BLaER1 (cell line): ENCODE measurements at regions not wholly inside any gene's neighbourhood (a gene's known extent, or its start where the extent isn't known, plus 50 kb on each side); places are given as distances from the start of the nearest gene placed in this dataset.
A peak's percentile ranks its signal among the peaks of the same experiment; 100 is the strongest.
"Not testable (repeated sequence)": the region's sequence is repeated elsewhere in the genome, so short reads cannot be mapped to it uniquely, and the experiment has no call there.

ENCODE experiments used
- H3K27ac ChIP-seq: shearing (Covaris generic); formaldehyde crosslinking; 2 replicates; pipeline ENCODE4 v1.8.1; 2022
- H3K27me3 ChIP-seq: shearing (Covaris generic); formaldehyde crosslinking; 2 replicates; pipeline ENCODE4 v1.8.1; 2022
- H3K36me3 ChIP-seq: shearing (Covaris generic); formaldehyde crosslinking; 2 replicates; pipeline ENCODE4 v1.8.1; 2022
- H3K4me1 ChIP-seq: shearing (Covaris generic); formaldehyde crosslinking; 2 replicates; pipeline ENCODE4 v1.8.1; 2022
- H3K4me2 ChIP-seq: shearing (Covaris generic); formaldehyde crosslinking; 2 replicates; pipeline ENCODE4 v1.8.1; 2022
- H3K4me3 ChIP-seq: shearing (Covaris generic); formaldehyde crosslinking; 2 replicates; pipeline ENCODE4 v1.8.1; 2022
- H3K9ac ChIP-seq: shearing (Covaris generic); formaldehyde crosslinking; 2 replicates; pipeline ENCODE4 v1.8.1; 2022
- H3K9me3 ChIP-seq: shearing (Covaris generic); formaldehyde crosslinking; 2 replicates; pipeline ENCODE4 v1.8.1; 2022
- H4K20me1 ChIP-seq: shearing (Covaris generic); formaldehyde crosslinking; 2 replicates; pipeline ENCODE4 v1.8.1; 2022
- Cebpa-rat ChIP-seq: shearing (Covaris generic); IDR thresholded peaks from 2 replicates; pipeline ENCODE4 v1.8.1; 2022

DNA sequence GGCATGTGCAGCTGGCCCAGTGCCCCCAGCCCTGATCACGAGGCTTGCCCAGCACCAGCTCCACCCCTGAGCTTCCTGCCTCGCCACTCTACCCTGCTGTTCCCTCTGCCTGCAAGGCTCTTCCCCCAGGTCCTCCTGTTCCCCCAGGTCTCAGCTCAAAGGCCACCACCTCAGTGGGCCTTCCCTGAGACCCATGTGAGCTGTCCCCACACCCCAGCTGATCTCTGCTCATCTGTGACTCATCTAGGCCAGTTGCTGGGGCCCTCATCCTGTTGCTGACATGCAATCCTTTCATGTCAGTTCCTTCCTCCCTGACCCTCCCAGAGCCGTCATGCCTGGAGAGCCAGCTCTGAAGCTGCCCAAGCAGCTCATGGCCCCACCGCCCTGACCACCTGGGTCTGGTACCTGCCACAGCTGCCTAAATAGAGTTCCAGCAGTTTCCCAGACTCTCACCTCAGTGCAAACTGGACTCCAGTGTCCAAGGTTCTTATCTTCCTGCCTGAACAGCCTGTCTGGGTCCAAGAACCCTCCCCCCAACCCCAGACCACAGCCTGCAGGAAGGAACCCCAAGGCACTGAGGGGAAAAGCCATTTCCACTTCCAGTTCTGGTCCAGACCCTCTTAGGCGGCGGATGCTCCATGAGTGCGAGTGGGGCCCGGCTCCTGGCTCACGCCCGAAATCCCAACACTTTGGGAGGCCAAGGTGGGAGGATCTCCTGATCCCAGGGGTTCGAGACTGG is 116.6 kb upstream of the IQSEC1 start:
- Histone ChIP-seq H3K27me3 (no peaks in the 10 kb centered on the region), H3K4me1 (peaks cover 79% of the 10 kb centered on the region), H3K9ac (peak overlapping the region; percentile 59; the same call in 1 of the 2 replicates), H3K4me2 (peak overlapping the region; percentile 92), H3K4me3 (peak overlapping the region; percentile 43; the same call in 1 of the 2 replicates), H3K36me3 (no peaks in the 10 kb centered on the region), H4K20me1 (no peaks in the 10 kb centered on the region), H3K9me3 (peaks cover 31% of the 10 kb centered on the region), H3K27ac (peak overlapping the region; percentile 79)
- TF ChIP-seq Cebpa-rat: no peak

DNA sequence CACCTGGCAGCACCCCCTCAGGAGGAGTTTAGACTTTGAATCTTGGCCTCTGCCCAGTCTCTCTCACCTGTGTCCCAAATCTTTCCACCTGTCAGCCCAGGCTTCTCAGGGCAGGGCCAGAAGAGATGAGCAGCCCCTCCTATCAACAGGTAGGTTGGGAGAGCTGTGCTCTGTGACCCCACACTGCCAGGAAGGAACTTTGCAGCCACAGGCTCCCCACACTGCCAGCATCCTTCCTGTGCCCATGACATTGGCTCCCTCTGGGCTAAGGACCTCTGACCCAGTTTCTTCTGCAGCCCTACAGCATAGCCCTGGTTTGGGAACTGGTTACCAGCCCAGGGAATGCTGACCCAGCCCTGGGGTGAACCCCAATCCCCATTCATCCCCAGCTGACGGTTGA is 115.7 kb upstream of the IQSEC1 start:
- Histone ChIP-seq H3K9ac (peak overlapping the region; percentile 59; the same call in 1 of the 2 replicates), H3K27me3 (no peaks in the 10 kb centered on the region), H4K20me1 (no peaks in the 10 kb centered on the region), H3K4me2 (peak overlapping the region; percentile 92), H3K9me3 (peaks cover 34% of the 10 kb centered on the region), H3K36me3 (no peaks in the 10 kb centered on the region), H3K4me1 (peaks cover 71% of the 10 kb centered on the region), H3K27ac (peak overlapping the region; percentile 79), H3K4me3 (peak overlapping the region; percentile 43; the same call in 1 of the 2 replicates)
- no peak for TF ChIP-seq Cebpa-rat

DNA sequence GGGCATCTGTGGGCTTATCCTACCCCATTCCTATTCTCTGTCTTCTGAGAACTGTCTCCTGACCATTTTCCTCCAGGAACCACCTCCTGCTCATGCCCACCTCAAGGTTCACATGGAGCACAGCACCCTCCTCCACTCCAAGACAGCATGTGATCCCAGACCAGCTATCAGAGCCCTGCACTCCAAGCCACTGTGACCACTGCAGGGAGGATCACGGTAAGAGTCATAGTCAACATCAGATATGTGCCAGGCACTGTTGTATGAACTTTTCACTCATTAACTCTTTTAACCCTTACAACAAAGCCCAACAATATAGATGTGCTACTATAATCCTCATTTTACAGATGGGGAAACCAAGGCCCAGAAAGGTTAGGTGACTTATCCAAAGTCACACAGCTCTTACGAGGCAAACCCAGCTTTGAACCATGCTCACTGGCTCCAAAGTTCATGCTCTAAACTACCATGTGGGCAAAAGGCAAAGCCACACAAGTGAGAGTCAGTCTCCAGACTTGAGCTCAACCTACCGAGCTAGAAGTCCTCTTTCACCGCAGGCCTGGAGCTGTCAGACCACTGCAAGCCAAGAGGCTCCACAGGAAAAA is 115.1 kb upstream of the IQSEC1 start:
- no peak overlapping the region; the same call in 1 of the 2 replicates for H3K9ac ChIP-seq
- TF ChIP-seq Cebpa-rat: no peak
- H3K4me3 ChIP-seq: 0 out of 2 replicates have a peak overlapping the region, but pooled peaks have one; percentile 43
- H3K4me1 ChIP-seq: peaks cover 64% of the 10 kb centered on the region
- H3K4me2 ChIP-seq: peak overlapping the region; percentile 92
- no peaks in the 10 kb centered on the region for H3K36me3 ChIP-seq
- peak overlapping the region; percentile 79 for H3K27ac ChIP-seq
- H3K9me3 ChIP-seq: peaks cover 34% of the 10 kb centered on the region
- H3K27me3 ChIP-seq: no peaks in the 10 kb centered on the region
- no peaks in the 10 kb centered on the region for H4K20me1 ChIP-seq

DNA sequence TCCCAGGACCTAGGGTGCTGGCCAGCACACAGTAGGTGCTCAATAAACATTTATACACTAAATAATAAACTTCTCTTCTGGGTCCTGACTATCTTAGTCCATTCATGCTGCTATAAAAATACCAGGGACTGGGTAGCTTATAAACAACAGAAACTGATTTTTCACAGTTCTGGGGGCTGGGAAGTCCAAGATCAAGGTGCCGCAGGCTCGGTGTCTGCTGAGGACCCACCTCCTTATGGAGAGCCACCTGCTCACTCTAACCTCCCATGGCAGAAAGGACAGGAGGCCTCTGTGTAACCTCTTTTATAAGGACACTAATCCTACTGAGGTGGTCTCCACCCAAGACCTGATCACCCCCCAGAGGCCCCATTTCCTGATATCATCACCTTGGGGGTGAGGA is 114.4 kb upstream of the IQSEC1 start:
- no peaks in the 10 kb centered on the region for H3K36me3 ChIP-seq
- H3K4me1 ChIP-seq: peaks cover 57% of the 10 kb centered on the region
- no peak overlapping the region for H3K4me3 ChIP-seq
- H3K27ac ChIP-seq: no peak overlapping the region
- no peaks in the 10 kb centered on the region for H4K20me1 ChIP-seq
- H3K4me2 ChIP-seq: no peak overlapping the region
- no peak for TF ChIP-seq Cebpa-rat
- H3K9me3 ChIP-seq: peaks cover 34% of the 10 kb centered on the region
- H3K27me3 ChIP-seq: no peaks in the 10 kb centered on the region
- H3K9ac ChIP-seq: no peak overlapping the region

DNA sequence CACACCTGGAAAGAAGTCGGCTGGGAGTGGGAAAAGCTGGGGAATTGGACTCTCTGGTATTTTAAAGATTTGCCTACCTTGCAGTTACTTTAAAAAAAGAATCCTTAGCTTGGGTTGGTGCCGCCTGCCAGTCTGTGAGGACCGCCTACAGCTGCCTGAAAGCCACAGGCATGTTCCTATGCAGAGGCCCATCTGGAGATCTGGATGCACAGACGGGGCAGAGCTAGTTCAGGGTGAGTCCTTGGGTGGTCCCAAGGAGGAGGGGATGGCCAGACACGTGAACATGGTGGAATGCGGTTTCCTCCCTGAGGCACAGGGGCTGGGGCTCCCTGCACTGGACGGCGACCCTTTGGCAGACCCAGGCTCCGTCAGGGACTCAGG is 113.2 kb upstream of the IQSEC1 start:
- no peaks in the 10 kb centered on the region for H3K27me3 ChIP-seq
- H3K36me3 ChIP-seq: no peaks in the 10 kb centered on the region
- H3K4me2 ChIP-seq: peak overlapping the region; percentile 37
- no peak overlapping the region for H3K4me3 ChIP-seq
- H3K9ac ChIP-seq: no peak overlapping the region
- no peak overlapping the region for H3K27ac ChIP-seq
- peaks cover 45% of the 10 kb centered on the region for H3K4me1 ChIP-seq
- H3K9me3 ChIP-seq: peaks cover 34% of the 10 kb centered on the region
- no peaks in the 10 kb centered on the region for H4K20me1 ChIP-seq
- TF ChIP-seq Cebpa-rat: no peak

DNA sequence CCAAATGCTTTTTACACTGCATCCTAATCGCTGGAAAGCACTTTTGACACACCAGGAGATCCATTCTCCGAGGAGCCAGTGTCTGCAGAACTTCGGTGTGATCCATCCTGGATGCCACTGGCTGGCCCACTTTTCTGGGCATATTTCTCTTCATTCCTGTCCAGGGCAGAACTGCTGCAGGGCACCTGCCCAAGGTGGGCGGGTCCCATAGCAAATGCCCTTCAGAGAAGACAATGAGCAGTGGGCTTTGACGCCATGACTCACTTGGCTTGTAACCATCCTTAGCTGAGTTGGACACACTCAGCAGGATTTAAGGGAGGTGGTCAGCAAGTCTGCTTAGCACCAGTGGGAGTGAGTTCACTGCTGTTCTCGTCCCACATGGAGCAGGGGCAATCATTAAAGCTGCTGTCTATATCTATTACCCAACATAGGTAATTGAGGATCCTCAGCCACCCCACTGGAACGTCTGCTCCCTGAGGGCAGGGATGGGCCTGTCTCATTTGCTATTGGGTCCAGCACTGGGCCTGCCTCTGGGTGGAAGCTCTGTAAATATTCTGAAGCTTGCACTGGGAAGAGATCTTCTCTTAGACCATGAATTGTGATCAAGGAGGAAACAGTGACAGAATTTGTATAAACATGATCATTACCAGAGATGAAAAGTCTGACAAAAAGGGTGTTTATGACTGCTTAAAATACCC is 112.7 kb upstream of the IQSEC1 start:
- H3K27me3 ChIP-seq: no peaks in the 10 kb centered on the region
- peaks cover 40% of the 10 kb centered on the region for H3K4me1 ChIP-seq
- H3K4me2 ChIP-seq: no peak overlapping the region
- TF ChIP-seq Cebpa-rat: no peak
- no peak overlapping the region for H3K27ac ChIP-seq
- H3K9me3 ChIP-seq: peaks cover 38% of the 10 kb centered on the region
- no peaks in the 10 kb centered on the region for H4K20me1 ChIP-seq
- H3K4me3 ChIP-seq: no peak overlapping the region
- no peaks in the 10 kb centered on the region for H3K36me3 ChIP-seq
- no peak overlapping the region for H3K9ac ChIP-seq

DNA sequence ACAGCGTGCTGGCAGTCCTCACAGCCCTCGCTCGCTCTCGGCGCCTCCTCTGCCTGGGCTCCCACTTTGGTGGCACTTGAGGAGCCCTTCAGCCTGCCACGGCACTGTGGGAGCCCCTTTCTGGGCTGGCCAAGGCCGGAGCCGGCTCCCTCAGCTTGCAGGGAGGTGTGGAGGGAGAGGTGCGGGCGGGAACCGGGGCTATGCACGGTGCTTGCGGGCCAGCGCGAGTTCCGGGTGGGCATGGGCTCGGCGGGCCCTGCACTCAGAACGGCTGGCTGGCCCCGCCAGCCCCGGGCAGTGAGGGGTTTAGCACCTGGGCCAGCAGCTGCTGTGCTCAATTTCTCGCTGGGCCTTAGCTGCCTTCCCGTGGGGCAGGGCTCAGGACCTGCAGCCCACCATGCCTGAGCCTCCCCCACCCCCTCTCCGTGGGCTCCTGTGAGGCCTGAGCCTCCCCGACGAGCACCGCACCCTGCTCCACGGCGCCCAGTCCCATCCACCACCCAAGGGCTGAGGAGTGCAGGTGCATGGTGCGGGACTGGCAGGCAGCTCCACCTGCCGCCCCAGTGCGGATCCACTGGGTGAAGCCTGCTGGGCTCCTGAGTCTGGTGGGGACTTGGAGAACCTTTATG is 106.5 kb upstream of the IQSEC1 start:
- H3K4me3 ChIP-seq: not testable (repeated sequence)

DNA sequence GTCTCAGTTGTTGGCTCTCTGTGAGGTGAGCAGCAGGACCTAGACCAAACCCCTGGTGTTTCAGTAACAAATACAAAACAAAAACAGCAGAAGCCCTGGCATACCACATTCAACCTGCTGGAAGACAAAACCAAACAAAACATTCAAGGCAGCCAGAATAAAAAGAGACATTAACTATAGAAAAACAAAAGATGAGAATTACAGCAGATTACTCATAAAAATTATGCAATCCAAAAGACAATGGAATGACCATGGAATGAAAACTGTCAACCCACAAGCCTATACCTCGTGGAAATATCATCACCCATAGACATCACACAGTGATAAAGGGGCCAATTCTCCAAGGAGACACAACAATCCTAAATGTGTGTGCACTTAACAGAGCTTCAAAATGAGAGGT is 106.0 kb upstream of the IQSEC1 start:
- peaks cover 26% of the 10 kb centered on the region for H3K9me3 ChIP-seq
- H3K4me1 ChIP-seq: 0 out of 2 replicates have a peak, but pooled peaks cover under 1% of the 10 kb centered on the region
- no peak overlapping the region for H3K9ac ChIP-seq
- TF ChIP-seq Cebpa-rat: no peak
- H3K27me3 ChIP-seq: no peaks in the 10 kb centered on the region
- H3K4me3 ChIP-seq: no peak overlapping the region
- H4K20me1 ChIP-seq: no peaks in the 10 kb centered on the region
- H3K4me2 ChIP-seq: no peak overlapping the region
- no peak overlapping the region for H3K27ac ChIP-seq
- 0 out of 2 replicates have a peak, but pooled peaks cover 7% of the 10 kb centered on the region for H3K36me3 ChIP-seq

More for the DNA sequence above, 106.5 kb upstream of the IQSEC1 start:
- H3K9me3 ChIP-seq: peaks cover 30% of the 10 kb centered on the region
- not testable (repeated sequence) for H3K36me3 ChIP-seq, H3K9ac ChIP-seq, H3K27ac ChIP-seq, H3K4me1 ChIP-seq, H3K4me2 ChIP-seq, H4K20me1 ChIP-seq, H3K27me3 ChIP-seq

DNA sequence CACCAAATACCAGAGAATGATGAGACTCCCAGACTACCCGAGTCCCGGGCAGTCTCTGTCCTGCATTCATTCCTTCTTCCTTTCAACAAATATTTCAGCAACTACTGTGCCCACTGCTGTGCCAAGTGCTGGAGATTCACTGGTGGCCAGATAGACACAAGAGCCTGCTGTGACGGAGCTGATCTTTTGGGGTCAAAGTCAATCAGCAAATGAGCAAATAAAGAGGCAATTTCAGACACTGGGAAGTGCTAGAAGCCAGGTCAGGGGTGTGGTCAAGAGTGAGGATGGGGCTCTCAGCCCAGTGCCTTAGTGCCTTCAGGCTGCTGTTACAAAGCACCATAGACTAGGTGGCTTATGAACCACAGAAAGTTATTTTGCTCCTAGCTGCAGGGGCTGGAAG is 104.9 kb upstream of the IQSEC1 start:
- Histone ChIP-seq H3K4me3 (no peak overlapping the region), H3K9ac (no peak overlapping the region), H3K27me3 (no peaks in the 10 kb centered on the region), H3K36me3 (0 out of 2 replicates have a peak, but pooled peaks cover 7% of the 10 kb centered on the region), H3K4me1 (peaks cover 11% of the 10 kb centered on the region), H3K4me2 (no peak overlapping the region), H4K20me1 (no peaks in the 10 kb centered on the region), H3K27ac (no peak overlapping the region), H3K9me3 (peaks cover 26% of the 10 kb centered on the region)
- no peak for TF ChIP-seq Cebpa-rat
